Mesothelial cell of epicardium (in vitro differentiated cells): ENCODE measurements at regions not wholly inside any gene's neighbourhood (a gene's known extent, or its start where the extent isn't known, plus 50 kb on each side); places are given as distances from the start of the nearest gene placed in this dataset.
"Not testable (repeated sequence)": the region's sequence is repeated elsewhere in the genome, so short reads cannot be mapped to it uniquely, and the experiment has no call there.

Source experiments
- DNase-seq, 2 experiments: peaks; one replicate each; pipeline ENCODE4 v3.0.0; 2021; ENCODE audit warnings: low spot score in 2 of 2; ENCODE audit not compliant: unreplicated experiment in 2 of 2
- H3K27ac Mint-ChIP-seq: 2 replicates; pipeline ENCODE4 v1.8.0; 2021; ENCODE audit warnings: mixed read lengths
- H3K27me3 Mint-ChIP-seq: 2 replicates; pipeline ENCODE4 v1.8.0; 2021; ENCODE audit warnings: low read depth, mixed read lengths
- H3K36me3 Mint-ChIP-seq: 2 replicates; pipeline ENCODE4 v1.8.0; 2021; ENCODE audit warnings: mixed read lengths
- H3K4me1 Mint-ChIP-seq: 2 replicates; pipeline ENCODE4 v1.8.0; 2021; ENCODE audit warnings: mixed read lengths
- H3K4me3 Mint-ChIP-seq: 2 replicates; pipeline ENCODE4 v1.8.0; 2021; ENCODE audit warnings: mild to moderate bottlenecking, moderate library complexity, mixed read lengths
- H3K9me3 Mint-ChIP-seq: 2 replicates; pipeline ENCODE4 v1.8.0; 2021; ENCODE audit warnings: mixed read lengths
- CTCF ChIP-seq: fragments of 200-600 bp; sonication (generic); IDR thresholded peaks from one replicate; pipeline ENCODE4 v1.5.0; 2021; ENCODE audit warnings: antibody characterized with exemption; ENCODE audit not compliant: unreplicated experiment

- no peaks in the 10 kb centered on the region for H3K4me1 Mint-ChIP-seq
- H3K36me3 Mint-ChIP-seq, result no peaks in the 10 kb centered on the region
- no peak overlapping the region for H3K27ac Mint-ChIP-seq
- no peaks in the 10 kb centered on the region for H3K9me3 Mint-ChIP-seq
- H3K27me3 Mint-ChIP-seq, result peaks cover 43% of the 10 kb centered on the region
- no peak for DNase-seq
- no peak overlapping the region for H3K4me3 Mint-ChIP-seq
- no peak for TF ChIP-seq CTCF
Observed at GRCh38 chr3:13138833-13139145, 65.6 kb upstream of the IQSEC1 start.

GRCh38 chr3:13137941-13138832 is 65.0 kb upstream of the IQSEC1 start:
- no peak for TF ChIP-seq CTCF
- no peak overlapping the region for H3K4me3 Mint-ChIP-seq
- H3K27ac Mint-ChIP-seq, result no peak overlapping the region
- no peaks in the 10 kb centered on the region for H3K9me3 Mint-ChIP-seq
- peaks cover 43% of the 10 kb centered on the region for H3K27me3 Mint-ChIP-seq
- no peaks in the 10 kb centered on the region for H3K36me3 Mint-ChIP-seq
- no peak for DNase-seq
- H3K4me1 Mint-ChIP-seq, result no peaks in the 10 kb centered on the region

DNA sequence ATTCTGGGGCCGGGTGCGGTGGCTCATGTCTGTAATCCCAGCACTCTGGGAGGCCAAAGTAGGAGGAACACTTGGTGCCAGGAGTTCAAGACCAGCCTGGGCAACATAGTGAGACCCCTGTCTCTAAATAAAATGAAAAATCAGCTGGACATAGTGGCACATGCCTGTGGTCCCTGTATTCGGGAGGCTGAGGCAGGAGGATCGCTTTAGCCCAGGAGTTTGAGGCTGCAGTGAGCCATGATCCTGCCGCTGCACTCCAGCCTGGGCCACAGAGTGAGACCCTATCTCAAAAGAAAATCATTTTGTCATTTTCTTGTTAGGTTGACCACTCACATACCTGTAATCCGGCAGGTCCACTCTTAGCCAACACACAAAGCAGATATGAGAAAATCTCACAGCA is 63.6 kb upstream of the IQSEC1 start:
- not testable (repeated sequence) for H3K4me3 Mint-ChIP-seq, H3K4me1 Mint-ChIP-seq, DNase-seq, H3K36me3 Mint-ChIP-seq, H3K9me3 Mint-ChIP-seq, H3K27ac Mint-ChIP-seq
- H3K27me3 Mint-ChIP-seq, result peaks cover 39% of the 10 kb centered on the region

DNA sequence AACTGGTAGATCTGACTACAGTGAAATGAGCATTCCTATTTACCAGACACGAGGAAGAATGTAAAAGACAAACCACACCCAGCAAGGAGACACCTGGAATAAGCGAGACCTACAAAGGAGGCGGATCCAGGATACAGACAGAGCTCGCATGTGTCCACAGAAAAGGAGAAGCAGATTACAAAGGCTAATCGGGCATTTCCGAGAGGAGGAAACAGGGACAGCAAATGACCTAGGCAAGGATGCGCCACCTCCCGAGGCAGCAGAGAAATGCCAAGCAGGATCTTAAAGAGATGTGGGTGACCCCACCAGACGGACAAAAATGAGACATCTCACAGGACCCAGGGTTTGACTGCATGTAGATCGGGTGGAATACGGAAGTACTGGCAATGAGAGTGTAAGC is 63.2 kb upstream of the IQSEC1 start:
- no peak overlapping the region for H3K27ac Mint-ChIP-seq
- TF ChIP-seq CTCF, result no peak
- peaks cover 40% of the 10 kb centered on the region for H3K27me3 Mint-ChIP-seq
- no peak overlapping the region for H3K4me3 Mint-ChIP-seq
- no peaks in the 10 kb centered on the region for H3K9me3 Mint-ChIP-seq
- H3K36me3 Mint-ChIP-seq, result no peaks in the 10 kb centered on the region
- no peaks in the 10 kb centered on the region for H3K4me1 Mint-ChIP-seq
- DNase-seq, result no peak

- peaks cover 38% of the 10 kb centered on the region for H3K27me3 Mint-ChIP-seq
- no peak overlapping the region for H3K4me3 Mint-ChIP-seq
- H3K9me3 Mint-ChIP-seq, result no peaks in the 10 kb centered on the region
- no peak overlapping the region for H3K27ac Mint-ChIP-seq
- no peak for DNase-seq
- no peaks in the 10 kb centered on the region for H3K36me3 Mint-ChIP-seq
- no peak for TF ChIP-seq CTCF
- H3K4me1 Mint-ChIP-seq, result no peaks in the 10 kb centered on the region
Observed at GRCh38 chr3:13135811-13136321, 62.6 kb upstream of the IQSEC1 start.

DNA sequence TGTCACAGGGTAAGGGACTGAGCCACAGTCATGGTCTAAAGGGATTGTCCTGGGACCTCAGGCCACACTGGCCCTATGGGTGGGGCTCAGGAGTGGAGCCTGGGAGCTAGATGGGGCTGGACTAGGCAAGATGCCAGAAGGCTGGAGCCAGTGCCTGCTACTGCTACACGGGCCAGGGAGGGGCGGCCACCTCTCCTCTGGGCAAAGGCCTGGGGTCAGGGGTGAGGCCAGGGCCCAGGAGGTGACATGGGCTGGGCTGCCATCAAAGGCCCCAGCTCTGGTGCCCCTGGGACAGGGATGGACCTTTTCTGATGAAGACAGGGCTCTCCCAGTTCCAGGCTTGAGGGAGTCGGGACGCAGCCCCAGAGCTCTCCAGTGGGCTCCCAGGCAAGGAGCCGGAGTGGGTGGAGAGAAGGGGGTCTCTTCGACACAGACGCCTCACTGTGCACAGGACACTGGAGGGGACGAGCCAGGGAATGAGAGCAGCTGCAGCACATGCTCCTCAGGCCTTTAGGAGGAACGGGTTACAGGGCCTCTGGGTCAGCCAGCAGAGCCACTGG is 62.1 kb upstream of the IQSEC1 start:
- TF ChIP-seq CTCF, result no peak
- no peaks in the 10 kb centered on the region for H3K4me1 Mint-ChIP-seq
- peaks cover 38% of the 10 kb centered on the region for H3K27me3 Mint-ChIP-seq
- no peaks in the 10 kb centered on the region for H3K36me3 Mint-ChIP-seq
- DNase-seq, result no peak
- H3K27ac Mint-ChIP-seq, result no peak overlapping the region
- H3K4me3 Mint-ChIP-seq, result no peak overlapping the region
- no peaks in the 10 kb centered on the region for H3K9me3 Mint-ChIP-seq
